Ishikawa (cell line): ENCODE measurements at regions not wholly inside any gene's neighbourhood (a gene's known extent, or its start where the extent isn't known, plus 50 kb on each side); places are given as distances from the start of the nearest gene placed in this dataset.

ENCODE experiments used
- CEBPB ChIP-seq: IDR thresholded peaks from 2 replicates; pipeline ENCODE4 v1.6.1; 2012
- EGR1 ChIP-seq: IDR thresholded peaks from 2 replicates; pipeline ENCODE4 v1.6.1; 2012
- FOXM1 ChIP-seq: IDR thresholded peaks from 2 replicates; pipeline ENCODE4 v1.6.1; 2012; ENCODE audit warnings: low read depth, borderline replicate concordance
- TF ChIP-seq, protein P1 (sequence below): IDR thresholded peaks from 2 replicates; pipeline ENCODE4 v1.6.1; 2012

DNA sequence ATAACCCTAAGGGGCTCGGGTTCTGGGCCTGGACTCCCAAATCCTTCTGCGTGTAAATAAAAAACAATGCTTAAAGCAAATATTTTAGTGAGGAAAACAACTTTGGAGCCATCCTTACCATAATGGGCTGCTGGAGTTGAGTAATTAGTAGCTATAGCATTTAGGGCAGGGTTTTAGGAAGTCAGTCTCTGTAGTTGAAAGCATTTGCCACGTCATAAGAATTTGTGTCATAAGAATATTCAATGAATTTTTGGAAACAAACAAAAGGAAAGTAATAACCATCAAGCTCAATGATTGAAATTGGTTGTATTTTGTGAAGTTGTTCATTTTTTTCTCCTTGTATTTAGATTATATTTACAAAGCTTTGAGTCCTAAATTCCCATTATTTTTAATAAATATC, 114.8 kb upstream of the ELL2 start:
- no peak for TF ChIP-seq CEBPB
- TF ChIP-seq, protein P1, sequence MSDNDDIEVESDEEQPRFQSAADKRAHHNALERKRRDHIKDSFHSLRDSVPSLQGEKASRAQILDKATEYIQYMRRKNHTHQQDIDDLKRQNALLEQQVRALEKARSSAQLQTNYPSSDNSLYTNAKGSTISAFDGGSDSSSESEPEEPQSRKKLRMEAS, result no peak
- no peak for TF ChIP-seq FOXM1
- no peak for TF ChIP-seq EGR1
